ENCODE measurements at regions not wholly inside any gene's neighbourhood (a gene's known extent, or its start where the extent isn't known, plus 50 kb on each side); places are given as distances from the start of the nearest gene placed in this dataset.

DNA sequence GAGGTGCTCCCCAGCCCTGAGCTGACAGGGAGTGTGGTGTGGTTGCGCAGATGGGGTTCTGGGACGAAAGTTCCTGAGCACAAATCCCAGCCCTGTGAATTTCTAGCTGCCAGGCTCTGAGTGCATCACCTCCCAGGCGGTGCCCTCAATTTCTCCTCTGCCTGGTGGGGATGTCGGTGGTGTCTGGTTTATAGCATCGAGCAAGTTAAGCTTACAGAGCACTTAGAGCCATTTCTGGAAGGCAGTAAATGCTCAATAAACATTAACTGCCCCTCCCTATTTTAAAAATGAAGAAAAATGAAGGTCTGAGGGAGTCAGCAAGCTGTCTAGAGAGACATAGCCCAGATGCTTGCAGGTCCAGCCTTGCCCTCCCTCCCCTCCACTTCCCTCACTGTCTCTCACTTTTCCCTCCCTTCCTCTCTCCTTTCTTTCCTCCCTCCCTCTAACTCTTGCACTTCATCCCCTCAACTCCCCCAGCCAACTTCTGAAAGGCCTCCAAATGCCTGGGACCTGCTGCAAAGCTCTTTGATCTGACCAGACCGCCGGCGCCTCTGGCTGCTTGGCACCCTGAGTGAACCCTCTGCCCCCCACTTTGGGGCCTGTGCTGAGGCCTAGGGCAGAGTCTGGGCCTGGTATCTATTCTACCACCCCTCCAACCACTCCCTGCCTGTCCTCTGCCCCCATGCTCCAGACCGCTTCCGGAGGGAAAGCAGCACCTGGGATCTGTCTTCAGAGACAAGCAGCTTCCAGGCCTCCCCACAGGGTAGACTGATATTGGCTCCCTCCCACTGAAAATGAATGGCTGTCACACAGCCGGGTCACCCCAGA lies 438.3 kb downstream of the RPS24 start:
- Histone ChIP-seq H3K9me3 (ENCODE audit: low read depth, low read length) (no peaks in the 10 kb centered on the region), H3K4me3 (no peak overlapping the region), H3K27ac (no peak overlapping the region), H3K36me3 (ENCODE audit: insufficient read depth, low read length) (no peaks in the 10 kb centered on the region), H3K9ac (ENCODE audit: insufficient read length) (no peak overlapping the region)
- DNase-seq (ENCODE audit: low read depth, low spot score) = no peak
- no peak for TF ChIP-seq EZH2 (IDR thresholded peaks at IDR 0.05)
- TF ChIP-seq FOXP2 (optimal IDR thresholded peaks at IDR 0.05; ENCODE audit: control extremely low read depth, extremely low read length, insufficient read depth) = no peak
- TF ChIP-seq POLR2AphosphoS5 (IDR thresholded peaks at IDR 0.05; ENCODE audit: borderline replicate concordance, low read depth, low read length) = no peak

DNA sequence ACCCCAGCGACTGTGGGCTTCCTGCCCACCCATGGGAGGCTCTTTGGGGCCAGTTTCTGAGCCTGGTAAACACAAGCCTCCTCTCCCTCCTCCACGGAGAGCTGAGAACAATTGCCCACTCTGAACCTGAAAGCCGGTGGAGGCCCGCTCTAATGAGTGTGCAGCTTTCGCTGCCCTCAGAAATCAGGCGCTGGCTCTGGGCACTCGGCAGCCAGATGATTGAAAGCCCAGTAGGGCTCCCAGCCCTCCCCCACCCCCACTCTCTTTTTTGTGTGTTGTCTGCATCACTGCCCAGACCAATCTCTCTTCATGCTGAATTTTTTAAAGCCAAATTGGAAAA lies 438.9 kb downstream of the RPS24 start:
- Histone ChIP-seq H3K27ac (no peak overlapping the region), H3K9me3 (ENCODE audit: low read depth, low read length) (no peaks in the 10 kb centered on the region), H3K9ac (ENCODE audit: insufficient read length) (no peak overlapping the region), H3K36me3 (ENCODE audit: insufficient read depth, low read length) (no peaks in the 10 kb centered on the region), H3K4me3 (no peak overlapping the region)
- no peak for TF ChIP-seq POLR2AphosphoS5 (IDR thresholded peaks at IDR 0.05; ENCODE audit: borderline replicate concordance, low read depth, low read length)
- TF ChIP-seq FOXP2 (optimal IDR thresholded peaks at IDR 0.05; ENCODE audit: control extremely low read depth, extremely low read length, insufficient read depth) = no peak
- TF ChIP-seq EZH2 (IDR thresholded peaks at IDR 0.05) = no peak
- DNase-seq (ENCODE audit: low read depth, low spot score) = no peak

DNA sequence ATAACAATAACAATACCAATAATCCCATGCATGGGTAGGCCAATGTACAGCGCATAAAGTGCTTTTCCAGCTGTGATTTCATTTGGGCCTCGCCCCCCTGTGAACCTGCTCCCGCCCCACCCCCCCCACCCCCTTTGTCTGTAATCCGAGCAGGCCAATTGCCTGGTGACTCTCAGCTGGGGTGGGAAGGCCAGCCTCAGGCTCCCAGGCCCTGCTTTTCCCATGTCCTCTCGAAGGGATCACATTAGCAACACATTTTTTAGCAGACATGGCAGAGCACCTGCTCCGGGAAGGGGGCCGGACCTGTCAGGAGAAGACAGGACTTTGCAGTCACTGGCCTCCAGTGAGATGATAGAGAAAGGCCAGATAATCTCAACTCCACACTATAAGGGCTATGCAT lies 439.3 kb downstream of the RPS24 start:
- Histone ChIP-seq H3K9me3 (ENCODE audit: low read depth, low read length) (no peaks in the 10 kb centered on the region), H3K4me3 (no peak overlapping the region), H3K36me3 (ENCODE audit: insufficient read depth, low read length) (no peaks in the 10 kb centered on the region), H3K9ac (ENCODE audit: insufficient read length) (no peak overlapping the region), H3K27ac (no peak overlapping the region)
- TF ChIP-seq FOXP2 (optimal IDR thresholded peaks at IDR 0.05; ENCODE audit: control extremely low read depth, extremely low read length, insufficient read depth) = no peak
- no peak for TF ChIP-seq POLR2AphosphoS5 (IDR thresholded peaks at IDR 0.05; ENCODE audit: borderline replicate concordance, low read depth, low read length)
- no peak for TF ChIP-seq EZH2 (IDR thresholded peaks at IDR 0.05)
- no peak for DNase-seq (ENCODE audit: low read depth, low spot score)

DNA sequence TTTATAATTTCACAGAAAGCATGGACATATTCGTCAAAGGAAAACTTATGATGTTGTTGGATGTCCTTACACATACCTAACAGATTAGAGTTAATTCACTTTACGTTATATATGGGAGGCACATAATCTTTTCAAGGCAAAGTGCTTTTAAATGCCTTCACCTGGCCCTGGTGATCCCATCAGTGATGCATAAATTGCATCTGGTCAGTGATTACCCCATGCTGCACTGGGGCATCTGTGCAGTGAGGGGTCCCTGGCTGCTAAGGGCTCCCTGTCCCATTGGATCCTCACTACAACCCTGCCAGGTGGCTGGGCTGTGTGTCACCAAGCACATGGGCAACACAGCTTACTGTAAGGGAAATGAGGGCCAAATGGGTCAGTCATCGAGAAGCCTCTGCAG lies 441.1 kb downstream of the RPS24 start:
- H3K27ac ChIP-seq = no peak overlapping the region
- no peak for DNase-seq (ENCODE audit: low read depth, low spot score)
- TF ChIP-seq FOXP2 (optimal IDR thresholded peaks at IDR 0.05; ENCODE audit: control extremely low read depth, extremely low read length, insufficient read depth) (no peak), POLR2AphosphoS5 (IDR thresholded peaks at IDR 0.05; ENCODE audit: borderline replicate concordance, low read depth, low read length) (no peak), EZH2 (IDR thresholded peaks at IDR 0.05) (no peak)

DNA sequence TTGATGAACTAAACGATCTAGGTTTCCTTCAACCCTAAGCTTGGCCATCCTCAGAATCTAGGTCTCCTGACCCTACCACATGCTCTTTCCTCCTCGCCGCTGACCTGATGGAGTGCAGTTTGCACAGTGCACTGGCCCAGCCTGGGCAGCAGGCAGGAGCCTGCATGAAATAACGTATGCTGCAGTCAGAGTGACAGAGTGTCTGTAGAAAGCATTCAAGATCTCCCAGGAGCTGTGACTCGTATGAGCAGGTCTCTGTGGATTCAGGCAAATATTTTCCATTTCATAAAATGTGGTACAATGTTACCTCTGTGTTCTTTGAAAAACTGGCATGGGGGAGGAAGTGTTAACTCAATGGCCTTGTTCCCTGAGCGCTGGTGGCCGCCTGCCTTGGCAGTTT lies 441.8 kb downstream of the RPS24 start:
- Histone ChIP-seq H3K4me3 (no peak overlapping the region), H3K9me3 (ENCODE audit: low read depth, low read length) (no peaks in the 10 kb centered on the region), H3K27ac (no peak overlapping the region), H3K9ac (ENCODE audit: insufficient read length) (no peak overlapping the region), H3K36me3 (ENCODE audit: insufficient read depth, low read length) (no peaks in the 10 kb centered on the region)
- TF ChIP-seq POLR2AphosphoS5 (IDR thresholded peaks at IDR 0.05; ENCODE audit: borderline replicate concordance, low read depth, low read length) = no peak
- no peak for TF ChIP-seq FOXP2 (optimal IDR thresholded peaks at IDR 0.05; ENCODE audit: control extremely low read depth, extremely low read length, insufficient read depth)
- TF ChIP-seq EZH2 (IDR thresholded peaks at IDR 0.05) = no peak
- no peak for DNase-seq (ENCODE audit: low read depth, low spot score)

More for the DNA sequence above, 441.1 kb downstream of the RPS24 start:
- Histone ChIP-seq H3K9me3 (ENCODE audit: low read depth, low read length) (no peaks in the 10 kb centered on the region), H3K9ac (ENCODE audit: insufficient read length) (no peak overlapping the region), H3K36me3 (ENCODE audit: insufficient read depth, low read length) (no peaks in the 10 kb centered on the region), H3K4me3 (no peak overlapping the region)

DNA sequence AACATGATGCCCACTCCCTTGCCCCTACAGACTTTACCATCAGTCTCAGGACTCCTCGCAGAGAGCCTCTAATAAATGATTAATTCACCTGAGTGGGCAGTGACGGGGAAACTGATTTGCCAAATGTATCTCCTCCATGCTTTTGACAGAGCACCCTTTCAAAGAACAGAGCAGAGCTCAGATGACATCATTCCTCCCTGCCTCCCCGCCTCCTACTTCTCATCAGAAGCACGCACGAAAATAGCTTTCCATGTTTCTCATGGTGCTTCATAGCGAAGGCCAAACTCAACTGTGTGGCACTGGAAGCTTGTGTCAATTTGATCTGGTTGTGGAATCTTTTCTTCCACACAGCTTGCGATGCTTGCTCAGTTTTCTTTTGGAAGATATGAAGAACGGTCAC lies 442.5 kb downstream of the RPS24 start:
- Histone ChIP-seq H3K4me3 (no peak overlapping the region), H3K27ac (no peak overlapping the region)

DNA sequence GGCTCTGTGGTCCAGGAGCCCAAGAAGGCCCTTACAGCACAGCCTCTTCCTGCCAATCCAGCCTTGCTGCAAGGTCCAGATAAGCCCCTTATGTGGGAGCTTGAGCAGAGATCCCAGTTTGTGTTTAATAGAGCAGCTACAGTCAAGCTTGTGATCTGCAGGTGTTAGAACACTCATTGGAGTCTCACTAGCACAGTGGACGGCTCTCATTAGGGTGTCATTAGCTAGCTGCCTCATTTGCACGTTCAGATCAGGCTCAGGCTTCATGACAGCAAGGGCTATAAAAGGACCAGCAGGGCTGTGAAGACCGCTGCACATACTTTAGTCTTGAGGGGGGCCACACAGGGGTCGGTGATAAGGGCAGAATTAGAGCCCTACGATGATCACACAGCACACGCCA lies 443.2 kb downstream of the RPS24 start:
- TF ChIP-seq EZH2 (IDR thresholded peaks at IDR 0.05) (no peak), FOXP2 (optimal IDR thresholded peaks at IDR 0.05; ENCODE audit: control extremely low read depth, extremely low read length, insufficient read depth) (no peak), POLR2AphosphoS5 (IDR thresholded peaks at IDR 0.05; ENCODE audit: borderline replicate concordance, low read depth, low read length) (no peak)
- Histone ChIP-seq H3K9ac (ENCODE audit: insufficient read length) (no peak overlapping the region), H3K9me3 (ENCODE audit: low read depth, low read length) (no peaks in the 10 kb centered on the region), H3K27ac (no peak overlapping the region), H3K36me3 (ENCODE audit: insufficient read depth, low read length) (no peaks in the 10 kb centered on the region), H3K4me3 (no peak overlapping the region)
- DNase-seq (ENCODE audit: low read depth, low spot score) = no peak

More for the DNA sequence above, 442.5 kb downstream of the RPS24 start:
- Histone ChIP-seq H3K9ac (ENCODE audit: insufficient read length) (no peak overlapping the region), H3K36me3 (ENCODE audit: insufficient read depth, low read length) (no peaks in the 10 kb centered on the region), H3K9me3 (ENCODE audit: low read depth, low read length) (no peaks in the 10 kb centered on the region)
- DNase-seq (ENCODE audit: low read depth, low spot score) = no peak
- TF ChIP-seq POLR2AphosphoS5 (IDR thresholded peaks at IDR 0.05; ENCODE audit: borderline replicate concordance, low read depth, low read length) = no peak
- TF ChIP-seq EZH2 (IDR thresholded peaks at IDR 0.05) = no peak
- no peak for TF ChIP-seq FOXP2 (optimal IDR thresholded peaks at IDR 0.05; ENCODE audit: control extremely low read depth, extremely low read length, insufficient read depth)

DNA sequence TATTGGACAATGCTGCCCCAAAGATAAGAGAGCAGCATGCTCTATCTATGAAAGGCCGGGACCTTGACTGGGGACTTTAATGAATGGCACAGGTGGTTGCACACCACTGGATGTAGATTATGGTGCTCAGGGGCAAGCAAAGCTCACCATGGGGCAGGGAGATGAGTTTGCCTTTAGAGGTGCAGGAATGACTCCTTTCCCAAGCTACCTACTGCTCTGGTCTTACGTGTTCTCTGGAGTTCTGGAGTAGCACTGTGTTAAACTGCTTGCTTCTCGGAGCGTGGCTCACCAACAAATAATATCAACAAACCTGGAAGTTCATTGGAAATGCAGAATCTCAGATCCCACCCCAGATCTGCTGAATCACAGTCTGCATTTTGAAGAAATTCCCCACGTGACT lies 445.3 kb downstream of the RPS24 start:
- H3K4me3 ChIP-seq = no peak overlapping the region
- H3K9me3 ChIP-seq (ENCODE audit: low read depth, low read length) = no peaks in the 10 kb centered on the region
- TF ChIP-seq POLR2AphosphoS5 (IDR thresholded peaks at IDR 0.05; ENCODE audit: borderline replicate concordance, low read depth, low read length) (no peak), FOXP2 (optimal IDR thresholded peaks at IDR 0.05; ENCODE audit: control extremely low read depth, extremely low read length, insufficient read depth) (no peak), EZH2 (IDR thresholded peaks at IDR 0.05) (no peak)
- H3K36me3 ChIP-seq (ENCODE audit: insufficient read depth, low read length) = no peaks in the 10 kb centered on the region
- H3K9ac ChIP-seq (ENCODE audit: insufficient read length) = no peak overlapping the region
- no peak for DNase-seq (ENCODE audit: low read depth, low spot score)
- H3K27ac ChIP-seq = no peak overlapping the region

DNA sequence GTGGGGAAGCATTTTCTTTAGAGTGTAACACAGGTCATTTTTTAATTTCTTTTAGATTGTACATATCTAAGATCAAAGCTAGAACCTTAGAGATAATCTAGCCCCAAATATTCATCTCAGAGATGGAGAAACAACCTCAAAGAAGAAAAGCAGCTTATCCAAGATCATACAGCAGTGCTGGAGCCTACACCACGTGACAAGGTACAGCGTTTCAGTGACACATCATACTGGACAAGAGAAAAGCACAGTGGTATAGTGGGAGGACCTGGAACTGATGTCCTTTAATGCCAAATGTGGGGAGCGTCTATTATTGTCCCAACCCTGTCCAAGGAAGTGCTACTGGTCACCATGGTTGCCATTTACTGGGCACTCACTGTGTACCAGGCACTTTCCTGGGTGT lies 445.8 kb downstream of the RPS24 start:
- H3K27ac ChIP-seq = no peak overlapping the region
- no peaks in the 10 kb centered on the region for H3K36me3 ChIP-seq (ENCODE audit: insufficient read depth, low read length)
- no peaks in the 10 kb centered on the region for H3K9me3 ChIP-seq (ENCODE audit: low read depth, low read length)
- no peak for DNase-seq (ENCODE audit: low read depth, low spot score)
- TF ChIP-seq EZH2 (IDR thresholded peaks at IDR 0.05) = no peak
- TF ChIP-seq FOXP2 (optimal IDR thresholded peaks at IDR 0.05; ENCODE audit: control extremely low read depth, extremely low read length, insufficient read depth) = no peak
- no peak overlapping the region for H3K4me3 ChIP-seq
- H3K9ac ChIP-seq (ENCODE audit: insufficient read length) = no peak overlapping the region

Measured in SK-N-MC (cell line).